Prostate gland (tissue), 2 donors: ENCODE measurements at regions not wholly inside any gene's neighbourhood (a gene's known extent, or its start where the extent isn't known, plus 50 kb on each side); places are given as distances from the start of the nearest gene placed in this dataset.

ENCODE experiments used
- DNase-seq: peaks from one replicate; pipeline ENCODE4 v3.0.0-alpha.2; 2019; ENCODE audit warnings: low spot score
- H3K27ac ChIP-seq, 2 donors: fragments of 200-600 bp; sonication (generic); 2 replicates each; pipeline ENCODE4 v1.5.1; 2017 to 2019
- H3K27me3 ChIP-seq: fragments of 200-600 bp; sonication (generic); replicated peaks from 2 replicates; pipeline ENCODE4 v1.5.1; 2019; ENCODE audit not compliant: insufficient read depth
- H3K36me3 ChIP-seq, 2 donors: fragments of 200-600 bp; sonication (generic); 1 replicate in 1 of 2; 2 replicates in 1 of 2; pipeline versions ENCODE4 v1.5.1 to v1.8.1; 2017 to 2019
- H3K4me1 ChIP-seq: fragments of 200-600 bp; sonication (generic); replicated peaks from 2 replicates; pipeline ENCODE4 v1.5.1; 2019
- H3K4me3 ChIP-seq, 2 donors: fragments of 200-600 bp; sonication (generic); 2 replicates each; pipeline ENCODE4 v1.5.1; 2017 to 2019
- H3K9me3 ChIP-seq: fragments of 200-600 bp; sonication (generic); 2 replicates; pipeline ENCODE4 v1.5.1; 2017
- CTCF ChIP-seq, 4 experiments: fragments of 200-600 bp in 2 of 4; fragments of 450-650 bp in 2 of 4; sonication (generic) in 2 of 4; IDR thresholded peaks; 1 replicate in 3 of 4; 2 replicates in 1 of 4; pipeline ENCODE4 v1.5.1; 2016 to 2019; ENCODE audit warnings: antibody characterized with exemption in 4 of 4, mild to moderate bottlenecking in 2 of 4, moderate library complexity in 2 of 4
- POLR2A ChIP-seq: fragments of 450-650 bp; IDR thresholded peaks from one replicate; pipeline ENCODE4 v1.6.1; 2016; ENCODE audit warnings: antibody characterized with exemption, mild to moderate bottlenecking
- POLR2AphosphoS5 ChIP-seq: sonication (generic); formaldehyde crosslinking; IDR thresholded peaks from one replicate; pipeline ENCODE4 v1.6.1; 2017; ENCODE audit warnings: antibody characterized with exemption
- WGBS: methylation state at CpG from one replicate; pipeline ENCODE4 v1.1.5; 2018; 5-methylcytosine and 5-hydroxymethylcytosine counted together
- intact Hi-C: fragments of 100-400 bp; cut with DNase I; formaldehyde crosslinking; loops from one replicate; pipeline ENCODE4 v1.14.2; 2022

- intact Hi-C loops, result no loop called here
- no peaks in the 10 kb centered on the region for H3K27me3 ChIP-seq
- no peak for TF ChIP-seq POLR2AphosphoS5
- no peak for TF ChIP-seq CTCF (IDR thresholded peaks at IDR 0.05)
- TF ChIP-seq POLR2A, result no peak
- no peaks in the 10 kb centered on the region for H3K9me3 ChIP-seq
- H3K4me1 ChIP-seq, result peaks cover 3% of the 10 kb centered on the region
- no peak for DNase-seq
- H3K36me3 ChIP-seq, result no peaks in the 10 kb centered on the region
- H3K4me3 ChIP-seq, result no peak overlapping the region
- H3K27ac ChIP-seq, result no peak overlapping the region
Measured at GRCh38 chr2:19137433-19137832, 221.0 kb downstream of the OSR1 start.

GRCh38 chr2:19132967-19133366, 225.5 kb downstream of the OSR1 start:
- no peak overlapping the region for H3K4me3 ChIP-seq
- no peaks in the 10 kb centered on the region for H3K4me1 ChIP-seq
- H3K27ac ChIP-seq, result no peak overlapping the region
- TF ChIP-seq CTCF (IDR thresholded peaks at IDR 0.05), result no peak
- no peak for TF ChIP-seq POLR2AphosphoS5
- TF ChIP-seq POLR2A, result no peak
- no peaks in the 10 kb centered on the region for H3K9me3 ChIP-seq
- 90% methylated on average over 2 of the region's 2 CpGs for WGBS
- no peaks in the 10 kb centered on the region for H3K27me3 ChIP-seq
- DNase-seq, result no peak
- intact Hi-C loops, result no loop called here
- no peaks in the 10 kb centered on the region for H3K36me3 ChIP-seq

GRCh38 chr2:19131871-19132270, 226.6 kb downstream of the OSR1 start:
- no peaks in the 10 kb centered on the region for H3K9me3 ChIP-seq
- H3K4me3 ChIP-seq, result no peak overlapping the region
- no peaks in the 10 kb centered on the region for H3K36me3 ChIP-seq
- no peak overlapping the region for H3K27ac ChIP-seq
- TF ChIP-seq CTCF (IDR thresholded peaks at IDR 0.05), result no peak
- TF ChIP-seq POLR2AphosphoS5, result no peak
- TF ChIP-seq POLR2A, result no peak
- H3K4me1 ChIP-seq, result no peaks in the 10 kb centered on the region
- intact Hi-C loops, result no loop called here
- H3K27me3 ChIP-seq, result no peaks in the 10 kb centered on the region
- no peak for DNase-seq
- WGBS, result 74% methylated on average over 5 of the region's 5 CpGs

GRCh38 chr2:19128148-19128547, 230.3 kb downstream of the OSR1 start:
- 93% methylated on average over 4 of the region's 4 CpGs for WGBS
- Histone ChIP-seq H3K27ac (no peak overlapping the region), H3K4me3 (no peak overlapping the region), H3K36me3 (no peaks in the 10 kb centered on the region), H3K27me3 (no peaks in the 10 kb centered on the region), H3K9me3 (no peaks in the 10 kb centered on the region), H3K4me1 (no peaks in the 10 kb centered on the region)
- TF ChIP-seq POLR2AphosphoS5 (no peak), CTCF (IDR thresholded peaks at IDR 0.05) (no peak), POLR2A (no peak)
- DNase-seq, result no peak
- intact Hi-C loops, result no loop called here

- WGBS, result 87% methylated on average over 3 of the region's 3 CpGs
- TF ChIP-seq POLR2A, result no peak
- TF ChIP-seq POLR2AphosphoS5, result no peak
- TF ChIP-seq CTCF (IDR thresholded peaks at IDR 0.05), result no peak
- no peaks in the 10 kb centered on the region for H3K36me3 ChIP-seq
- H3K27ac ChIP-seq, result no peak overlapping the region
- H3K4me3 ChIP-seq, result no peak overlapping the region
- H3K27me3 ChIP-seq, result no peaks in the 10 kb centered on the region
- DNase-seq, result no peak
- intact Hi-C loops, result no loop called here
- H3K9me3 ChIP-seq, result no peaks in the 10 kb centered on the region
- no peaks in the 10 kb centered on the region for H3K4me1 ChIP-seq
Measured at GRCh38 chr2:19127616-19128015, 230.8 kb downstream of the OSR1 start.
